HG03354 (cell line): ENCODE measurements at regions not wholly inside any gene's neighbourhood (a gene's known extent, or its start where the extent isn't known, plus 50 kb on each side); places are given as distances from the start of the nearest gene placed in this dataset.

Source experiments
- ATAC-seq: cut with Tn5 transposase; IDR thresholded peaks from one replicate; pipeline ENCODE4 v1.9.1; 2021; ENCODE audit warnings: mild to moderate bottlenecking; ENCODE audit not compliant: unreplicated experiment, poor library complexity, severe bottlenecking

- ATAC-seq = no peak
These were observed 150.8 kb upstream of the PTGFR start for GRCh38 chr1:78340006-78340405.

GRCh38 chr1:78348496-78349284, 142.1 kb upstream of the PTGFR start:
- no peak for ATAC-seq

DNA sequence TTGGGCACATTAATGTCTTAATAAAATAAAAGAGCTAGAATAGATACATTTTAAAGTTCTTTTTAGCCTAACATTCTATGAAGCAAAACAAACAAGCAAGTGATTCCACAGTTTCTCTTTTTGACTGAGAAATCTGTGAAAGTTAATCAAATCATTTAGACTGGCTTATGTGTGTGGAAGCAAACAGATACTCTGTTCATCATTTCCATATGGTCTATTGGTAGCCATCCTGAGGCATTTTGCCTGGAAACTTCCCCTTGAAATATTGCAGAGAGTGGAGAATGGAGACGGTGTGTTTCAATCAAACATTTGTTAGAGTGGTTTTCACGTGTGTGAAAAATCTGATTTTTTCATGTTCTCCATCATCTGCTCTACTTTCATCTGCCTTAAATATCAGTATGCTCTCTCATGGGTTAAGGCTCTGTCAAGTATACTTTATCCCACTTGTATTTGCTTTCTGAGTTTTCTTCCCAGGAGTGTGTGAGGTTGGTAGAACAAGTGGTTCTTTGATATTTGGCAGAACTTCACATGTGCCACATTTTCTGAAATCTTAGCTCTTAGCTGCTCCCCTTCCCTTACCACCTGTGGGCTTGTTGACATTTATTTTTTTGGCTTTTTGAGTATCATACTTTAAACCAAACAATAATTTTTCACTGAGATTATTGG, 139.1 kb upstream of the PTGFR start:
- ATAC-seq = no peak

DNA sequence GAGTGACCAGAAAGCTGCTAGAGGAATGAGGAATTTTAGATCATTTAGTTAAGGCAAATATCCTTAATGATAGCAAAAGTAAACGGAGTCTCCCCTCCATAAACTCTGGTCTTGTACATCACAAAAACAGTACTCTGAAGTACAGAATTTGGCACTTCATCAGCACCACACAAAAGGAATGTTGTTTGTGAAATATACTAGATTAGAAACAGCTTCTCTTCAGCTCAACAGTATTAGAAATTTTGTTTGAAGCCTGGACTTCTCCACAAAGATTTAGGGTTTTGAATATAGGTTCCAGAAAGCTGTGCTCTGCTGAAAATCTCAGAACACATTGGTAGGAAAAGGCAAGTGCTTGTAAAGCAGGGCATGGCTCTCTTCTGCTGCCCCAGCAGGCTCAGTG, 135.1 kb upstream of the PTGFR start:
- ATAC-seq = no peak

DNA sequence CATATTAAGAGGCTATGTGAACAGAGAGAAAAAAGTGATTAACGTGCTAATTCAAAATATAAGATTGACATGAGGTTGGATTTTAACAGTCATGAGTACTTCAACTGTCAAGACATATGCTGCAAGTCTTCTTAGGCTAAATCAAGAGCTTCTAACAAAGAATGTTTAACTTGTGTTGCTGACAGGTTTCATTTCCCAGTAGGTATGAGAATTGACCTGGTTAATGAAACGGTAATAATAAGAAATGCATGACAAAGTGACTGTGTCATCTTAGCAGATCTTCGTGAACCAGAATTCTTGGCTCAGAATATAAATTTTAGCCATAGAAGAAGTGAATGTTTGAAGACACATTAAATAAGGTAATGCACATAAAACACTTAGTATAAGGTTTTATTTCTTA, 132.6 kb upstream of the PTGFR start:
- ATAC-seq = peak; percentile 69

- no peak for ATAC-seq
These were observed 131.1 kb upstream of the PTGFR start for GRCh38 chr1:78359666-78360065.

GRCh38 chr1:78360584-78360983, 130.2 kb upstream of the PTGFR start:
- ATAC-seq = no peak

DNA sequence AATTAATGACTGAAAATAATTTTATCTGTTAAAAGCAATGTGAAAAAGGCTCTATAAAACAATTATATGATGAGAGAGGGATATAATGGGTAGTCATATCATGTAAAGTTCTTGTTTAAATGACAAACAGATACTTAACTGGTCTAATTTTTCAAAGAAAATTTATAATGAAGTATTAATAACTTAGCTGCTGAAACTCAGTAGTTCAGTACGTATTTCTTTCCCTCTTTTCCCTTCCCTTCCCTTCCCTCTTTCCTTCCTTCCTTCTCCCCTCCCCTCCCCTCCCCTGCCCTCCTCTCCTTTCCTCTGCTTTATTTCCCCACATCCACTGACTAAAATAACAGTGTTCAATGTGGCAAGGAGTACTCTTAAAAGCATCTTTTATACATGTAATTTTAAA, 123.1 kb upstream of the PTGFR start:
- ATAC-seq = no peak

- ATAC-seq = no peak
These were observed 121.2 kb upstream of the PTGFR start for GRCh38 chr1:78369546-78369945.

GRCh38 chr1:78370356-78370755, 120.4 kb upstream of the PTGFR start:
- peak; percentile 81 for ATAC-seq

DNA sequence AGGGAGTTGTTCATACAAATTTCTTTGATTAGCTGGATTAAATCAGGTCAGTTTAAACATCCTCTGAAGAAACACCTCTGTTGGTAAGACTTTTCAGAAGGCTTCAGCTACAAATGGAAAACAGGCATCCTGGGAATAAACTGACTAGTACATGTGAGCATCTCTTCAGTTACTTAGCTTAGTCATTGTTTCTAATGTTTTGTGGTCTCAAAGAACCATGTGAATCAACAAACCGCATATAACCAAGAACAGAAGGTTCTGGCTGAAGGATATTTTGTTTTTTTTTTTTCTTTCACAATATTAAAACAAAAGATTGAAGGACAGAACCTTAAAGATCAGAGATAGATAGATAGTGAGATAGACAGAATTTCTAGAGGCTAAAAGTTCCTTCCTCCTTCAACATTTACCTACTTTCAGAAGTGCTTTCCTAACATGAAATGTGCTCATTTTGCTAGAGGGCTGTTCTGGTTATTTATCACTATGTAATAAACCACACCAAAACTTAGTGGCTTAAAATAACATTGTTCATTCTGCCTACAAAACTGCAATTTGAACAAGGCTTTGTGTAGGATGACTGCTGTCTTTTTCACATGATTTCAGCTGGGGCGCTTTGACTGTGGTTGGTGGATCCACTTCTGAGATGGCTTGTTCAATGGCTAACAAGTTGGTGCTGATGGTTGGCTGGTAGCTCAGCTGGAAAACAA, 119.8 kb upstream of the PTGFR start:
- ATAC-seq = peak; percentile 81

GRCh38 chr1:78373676-78374075, 117.1 kb upstream of the PTGFR start:
- ATAC-seq = no peak

- no peak for ATAC-seq
These were observed 114.8 kb upstream of the PTGFR start for GRCh38 chr1:78375996-78376395.

GRCh38 chr1:78377356-78377928, 113.3 kb upstream of the PTGFR start:
- ATAC-seq = peak; percentile 96

- ATAC-seq = no peak
These were observed 106.9 kb upstream of the PTGFR start for GRCh38 chr1:78383923-78384322.

GRCh38 chr1:78385744-78386462, 104.9 kb upstream of the PTGFR start:
- peak; percentile 96 for ATAC-seq

DNA sequence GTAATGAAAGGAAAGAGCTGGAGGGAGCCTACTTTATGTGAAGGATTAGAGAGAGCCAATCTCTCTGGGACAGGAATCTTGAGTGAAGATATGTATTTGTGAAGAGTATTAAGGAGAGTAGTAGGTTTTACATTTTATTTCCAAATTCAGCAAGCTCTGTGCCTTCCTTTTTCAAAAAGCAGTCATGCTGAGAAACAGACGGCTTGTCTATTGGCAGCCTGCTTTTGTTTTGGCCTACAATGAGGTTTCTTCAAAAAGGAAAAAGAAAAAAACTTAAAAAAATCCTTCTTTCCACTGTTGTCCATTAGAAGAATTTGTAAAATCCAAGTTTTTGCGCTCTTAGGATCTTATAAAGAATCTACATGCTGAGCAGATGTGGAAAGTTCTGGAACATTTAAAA, 103.6 kb upstream of the PTGFR start:
- no peak for ATAC-seq

- ATAC-seq = no peak
These were observed 102.9 kb upstream of the PTGFR start for GRCh38 chr1:78387871-78388270.

- no peak for ATAC-seq
These were observed 102.5 kb upstream of the PTGFR start for GRCh38 chr1:78388275-78388674.

DNA sequence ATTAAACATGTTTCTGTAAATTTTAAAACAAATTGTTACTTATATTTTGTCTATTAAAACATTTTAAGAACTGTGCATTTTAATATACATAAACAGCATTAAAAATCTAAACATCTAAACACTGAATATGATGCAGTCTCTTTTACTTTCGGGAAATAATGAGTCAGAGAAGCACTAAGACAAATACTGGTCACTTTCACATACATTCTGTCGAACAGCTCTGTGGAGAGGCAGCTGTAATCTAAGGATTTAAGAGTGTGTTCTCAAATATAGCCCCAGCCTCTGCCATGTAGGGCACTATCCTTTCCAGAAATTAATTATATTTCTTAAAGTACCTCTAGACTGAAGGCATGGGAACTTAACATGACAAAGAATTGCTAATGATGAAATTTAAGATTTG, 89.6 kb upstream of the PTGFR start:
- ATAC-seq = no peak
